Activated T-helper 17 cell treated with anti-CD3 and anti-CD28 coated beads, Interleukin-2, amount 50 U/mL, for 72 hours (primary cell): ENCODE measurements at regions not wholly inside any gene's neighbourhood (a gene's known extent, or its start where the extent isn't known, plus 50 kb on each side); places are given as distances from the start of the nearest gene placed in this dataset.

Experiments used
- ATAC-seq: fragments of 150-1000 bp; cut with Tn5 transposase; replicated peaks from 2 replicates; pipeline ENCODE4 v1.10.0; 2021; ENCODE audit warnings: mild to moderate bottlenecking, moderate library complexity
- H3K27ac Mint-ChIP-seq: one replicate; pipeline ENCODE4 v1.8.0; 2022; ENCODE audit warnings: mixed read lengths
- H3K27me3 Mint-ChIP-seq: one replicate; pipeline ENCODE4 v1.8.0; 2022; ENCODE audit warnings: mixed read lengths
- H3K36me3 Mint-ChIP-seq: one replicate; pipeline ENCODE4 v1.8.0; 2022; ENCODE audit warnings: low read depth, mild to moderate bottlenecking, mixed read lengths
- H3K4me1 Mint-ChIP-seq: one replicate; pipeline ENCODE4 v1.8.0; 2022; ENCODE audit warnings: mixed read lengths
- H3K4me3 Mint-ChIP-seq: one replicate; pipeline ENCODE4 v1.8.0; 2022; ENCODE audit warnings: mild to moderate bottlenecking, mixed read lengths
- H3K9me3 Mint-ChIP-seq: one replicate; pipeline ENCODE4 v1.8.0; 2022; ENCODE audit warnings: mixed read lengths

DNA sequence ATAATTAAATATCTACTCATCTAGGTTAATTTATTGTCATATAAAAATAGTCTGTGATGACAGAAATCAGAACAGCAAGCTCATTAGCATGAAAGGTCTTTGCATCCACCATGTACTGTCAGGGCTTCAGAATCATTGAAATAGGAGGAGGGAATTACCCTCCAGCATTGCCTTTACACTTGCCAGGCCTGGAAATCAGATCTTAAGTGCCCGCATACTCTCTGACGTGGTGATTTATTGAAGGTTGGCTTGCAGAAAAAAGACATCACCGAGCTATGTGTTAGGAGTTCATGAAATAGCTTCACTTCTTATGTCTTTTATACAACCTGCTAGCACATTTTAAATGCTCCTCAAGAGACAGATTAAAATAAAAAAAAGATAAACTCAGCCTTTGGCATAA is 661.7 kb upstream of the SLITRK1 start:
- Mint-ChIP-seq H3K4me1 (no peaks in the 10 kb centered on the region), H3K36me3 (no peaks in the 10 kb centered on the region), H3K4me3 (no peak overlapping the region), H3K27ac (no peak overlapping the region), H3K9me3 (peaks cover 3% of the 10 kb centered on the region), H3K27me3 (no peaks in the 10 kb centered on the region)
- no peak for ATAC-seq

DNA sequence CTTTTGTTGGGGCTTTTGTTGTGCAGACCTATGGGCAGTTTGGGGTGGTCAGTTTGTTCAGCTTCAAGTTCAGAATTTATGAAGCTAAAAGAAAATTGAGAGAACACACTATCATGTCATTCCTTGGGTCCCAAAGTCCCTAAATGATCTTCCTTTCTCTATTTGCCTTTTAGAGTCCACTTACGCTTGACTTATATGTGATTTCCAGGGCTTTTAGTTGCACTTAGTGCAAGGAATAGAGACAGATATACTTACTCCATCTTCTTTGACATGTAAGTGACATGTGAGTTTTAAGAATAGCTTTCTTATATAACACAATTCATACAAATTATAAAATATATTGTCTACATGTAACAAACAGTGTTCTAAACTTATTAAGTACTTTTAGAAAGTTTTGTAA is 660.1 kb upstream of the SLITRK1 start:
- Mint-ChIP-seq H3K27me3 (no peaks in the 10 kb centered on the region), H3K36me3 (no peaks in the 10 kb centered on the region), H3K4me3 (no peak overlapping the region), H3K9me3 (peaks cover 3% of the 10 kb centered on the region), H3K4me1 (no peaks in the 10 kb centered on the region), H3K27ac (no peak overlapping the region)
- no peak for ATAC-seq

DNA sequence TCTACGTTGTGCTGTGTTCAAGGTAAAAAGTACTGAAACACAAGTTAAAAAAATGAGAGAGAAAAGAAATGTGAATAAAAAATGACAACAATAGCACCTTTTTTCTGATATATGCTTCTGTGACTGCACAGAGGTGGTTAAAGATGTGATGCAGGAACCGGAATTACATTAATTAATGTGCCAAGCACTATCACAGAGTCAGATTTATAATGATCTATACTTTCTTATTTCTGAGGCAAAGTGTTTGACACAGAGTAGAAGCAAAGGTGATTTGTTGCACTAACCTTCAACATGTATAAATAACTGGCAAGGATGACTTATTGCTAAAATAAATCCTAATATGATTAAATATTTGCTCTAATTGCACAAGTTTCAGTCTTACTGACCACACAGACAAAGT is 654.6 kb upstream of the SLITRK1 start:
- H3K27me3 Mint-ChIP-seq, result no peaks in the 10 kb centered on the region
- no peaks in the 10 kb centered on the region for H3K4me1 Mint-ChIP-seq
- no peak for ATAC-seq
- no peak overlapping the region for H3K27ac Mint-ChIP-seq
- no peaks in the 10 kb centered on the region for H3K36me3 Mint-ChIP-seq
- H3K9me3 Mint-ChIP-seq, result no peaks in the 10 kb centered on the region
- no peak overlapping the region for H3K4me3 Mint-ChIP-seq

DNA sequence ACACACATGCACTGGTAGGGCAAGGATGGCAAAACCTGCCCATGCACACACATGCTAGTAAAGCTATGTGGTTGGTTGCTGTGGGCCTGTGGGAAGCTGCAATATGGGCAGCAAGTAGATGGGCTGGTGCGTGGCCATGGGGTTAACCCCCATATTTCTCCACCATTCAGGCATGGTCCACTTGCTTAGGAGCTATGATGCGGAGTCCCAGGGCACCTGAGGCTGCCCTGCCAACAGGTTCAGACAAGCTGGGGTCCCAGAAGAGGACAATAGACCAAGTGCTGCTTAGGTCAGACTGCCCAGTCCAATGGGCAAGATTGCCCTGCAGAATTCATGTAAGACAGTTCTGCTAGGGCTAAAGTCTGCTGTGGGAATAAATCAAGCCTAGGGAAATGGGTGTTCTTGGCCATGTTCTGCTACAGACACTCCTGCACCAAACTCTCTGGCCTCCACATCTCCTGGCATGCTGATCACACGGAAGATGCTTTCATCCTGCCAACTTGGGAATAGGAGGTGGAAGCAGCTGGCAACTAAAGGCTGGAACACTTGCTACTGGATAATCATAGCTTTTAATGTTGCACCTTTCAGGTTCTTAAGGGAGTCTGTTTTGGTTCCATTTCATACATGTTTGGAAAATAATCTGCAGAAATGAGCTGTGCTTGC is 646.3 kb upstream of the SLITRK1 start:
- no peak for ATAC-seq
- Mint-ChIP-seq H3K9me3 (no peaks in the 10 kb centered on the region), H3K4me3 (no peak overlapping the region), H3K36me3 (no peaks in the 10 kb centered on the region), H3K27me3 (no peaks in the 10 kb centered on the region), H3K4me1 (no peaks in the 10 kb centered on the region), H3K27ac (no peak overlapping the region)

DNA sequence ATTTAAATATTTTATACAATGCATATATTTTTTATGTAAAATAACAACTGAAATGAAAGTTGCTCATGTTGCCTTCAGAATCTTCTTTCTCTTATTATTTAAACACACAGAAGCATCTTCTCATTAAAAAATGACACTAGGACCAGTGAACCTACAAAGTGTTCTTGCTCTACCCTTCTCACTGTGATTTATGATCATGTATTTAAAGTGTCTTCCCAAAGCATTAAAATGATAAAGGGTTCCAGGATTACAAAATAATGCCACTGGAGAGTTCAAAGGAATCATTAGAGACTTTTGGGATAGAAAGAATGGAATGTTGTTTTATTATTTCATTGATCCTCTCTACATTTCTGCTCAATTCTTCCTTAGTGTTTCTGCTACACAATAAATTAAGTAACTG is 643.6 kb upstream of the SLITRK1 start:
- Mint-ChIP-seq H3K4me1 (no peaks in the 10 kb centered on the region), H3K27ac (no peak overlapping the region), H3K36me3 (no peaks in the 10 kb centered on the region), H3K9me3 (no peaks in the 10 kb centered on the region), H3K4me3 (no peak overlapping the region), H3K27me3 (no peaks in the 10 kb centered on the region)
- ATAC-seq, result no peak

DNA sequence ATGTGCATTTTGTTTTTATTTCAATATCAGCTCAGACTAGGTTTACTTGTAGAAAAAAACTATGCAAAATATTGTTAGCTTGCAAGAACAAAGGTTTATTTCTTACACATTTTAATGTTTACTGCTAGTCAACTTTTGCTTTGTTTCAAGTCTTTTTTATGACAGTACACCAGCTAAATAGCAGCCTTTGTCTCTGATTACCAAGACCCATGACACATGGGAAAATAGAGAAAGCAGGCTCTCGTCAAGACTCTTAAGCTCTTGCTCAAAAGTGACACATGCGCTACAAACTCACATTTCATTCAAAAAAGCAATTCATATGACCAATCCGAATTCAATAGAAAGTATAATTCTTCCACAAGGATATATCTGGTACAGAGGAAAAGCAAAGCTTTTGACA is 642.3 kb upstream of the SLITRK1 start:
- no peak for ATAC-seq

DNA sequence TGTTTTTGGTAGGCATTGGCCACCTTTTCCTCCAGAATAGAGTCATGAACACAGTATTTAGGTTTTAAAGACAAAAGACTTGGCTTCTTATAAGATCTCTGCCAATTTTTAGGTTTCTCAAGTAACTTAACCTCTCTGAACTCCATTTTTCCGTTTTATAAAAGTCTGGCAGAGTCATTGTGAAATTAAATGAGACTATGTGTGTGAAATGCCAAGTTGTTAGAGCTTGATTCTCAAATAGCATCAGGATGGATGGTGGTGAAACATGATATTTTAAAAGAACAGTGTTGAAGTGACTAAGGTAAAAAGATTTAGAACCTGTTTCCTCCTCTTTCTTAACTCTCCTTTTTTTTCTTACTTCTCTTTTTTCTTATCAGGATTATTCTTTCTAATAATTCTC is 617.7 kb upstream of the SLITRK1 start:
- ATAC-seq, result no peak
- no peaks in the 10 kb centered on the region for H3K9me3 Mint-ChIP-seq
- H3K27me3 Mint-ChIP-seq, result no peaks in the 10 kb centered on the region
- H3K4me3 Mint-ChIP-seq, result no peak overlapping the region
- no peak overlapping the region for H3K27ac Mint-ChIP-seq
- H3K36me3 Mint-ChIP-seq, result no peaks in the 10 kb centered on the region
- no peaks in the 10 kb centered on the region for H3K4me1 Mint-ChIP-seq

More for the DNA sequence above, 642.3 kb upstream of the SLITRK1 start:
- no peaks in the 10 kb centered on the region for H3K4me1 Mint-ChIP-seq
- no peaks in the 10 kb centered on the region for H3K27me3 Mint-ChIP-seq
- H3K9me3 Mint-ChIP-seq, result no peaks in the 10 kb centered on the region
- no peak overlapping the region for H3K4me3 Mint-ChIP-seq
- H3K27ac Mint-ChIP-seq, result no peak overlapping the region
- H3K36me3 Mint-ChIP-seq, result no peaks in the 10 kb centered on the region

DNA sequence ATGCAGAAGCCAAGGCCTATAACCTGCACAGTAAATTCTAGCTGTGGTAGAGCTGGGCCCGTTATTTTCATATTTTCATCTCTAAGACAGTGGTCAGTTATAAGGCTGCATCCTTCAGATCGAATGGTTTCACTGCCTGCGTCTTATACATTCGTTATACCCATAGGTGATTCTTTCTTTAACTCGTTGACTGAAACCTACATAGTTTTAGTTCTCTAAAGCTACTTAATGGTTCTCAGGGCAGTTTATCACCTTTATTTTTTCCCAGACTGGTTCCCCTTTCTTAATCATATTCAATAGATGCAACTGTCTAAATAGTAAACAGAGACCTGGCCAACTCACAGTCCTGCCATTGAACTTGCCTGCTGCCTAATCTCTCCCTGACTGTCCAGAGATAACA is 615.3 kb upstream of the SLITRK1 start:
- no peaks in the 10 kb centered on the region for H3K36me3 Mint-ChIP-seq
- H3K9me3 Mint-ChIP-seq, result no peaks in the 10 kb centered on the region
- no peak overlapping the region for H3K4me3 Mint-ChIP-seq
- ATAC-seq, result no peak
- no peaks in the 10 kb centered on the region for H3K27me3 Mint-ChIP-seq
- H3K27ac Mint-ChIP-seq, result no peak overlapping the region
- no peaks in the 10 kb centered on the region for H3K4me1 Mint-ChIP-seq

DNA sequence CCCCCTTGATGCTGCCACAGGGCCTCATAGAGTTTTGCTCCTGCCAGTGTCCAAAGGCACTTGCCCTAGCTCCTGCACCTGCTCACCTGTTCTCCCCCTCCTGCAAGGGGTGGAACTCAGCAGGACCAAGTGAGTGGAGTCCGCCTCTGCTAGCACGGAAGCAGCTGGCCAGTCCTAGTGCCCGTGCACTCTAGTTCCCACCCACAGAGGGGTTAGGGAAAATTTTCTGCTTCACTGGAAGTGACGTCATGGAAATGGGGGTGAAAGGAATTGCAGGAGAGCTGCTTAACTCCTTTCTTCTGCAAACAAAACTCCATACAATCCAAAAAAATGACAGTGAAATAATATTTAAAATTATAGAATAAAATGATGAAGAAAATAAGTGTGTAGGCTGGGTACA is 609.7 kb upstream of the SLITRK1 start:
- ATAC-seq, result no peak
- Mint-ChIP-seq H3K4me3 (no peak overlapping the region), H3K27ac (no peak overlapping the region), H3K9me3 (no peaks in the 10 kb centered on the region), H3K36me3 (no peaks in the 10 kb centered on the region), H3K4me1 (no peaks in the 10 kb centered on the region), H3K27me3 (no peaks in the 10 kb centered on the region)

DNA sequence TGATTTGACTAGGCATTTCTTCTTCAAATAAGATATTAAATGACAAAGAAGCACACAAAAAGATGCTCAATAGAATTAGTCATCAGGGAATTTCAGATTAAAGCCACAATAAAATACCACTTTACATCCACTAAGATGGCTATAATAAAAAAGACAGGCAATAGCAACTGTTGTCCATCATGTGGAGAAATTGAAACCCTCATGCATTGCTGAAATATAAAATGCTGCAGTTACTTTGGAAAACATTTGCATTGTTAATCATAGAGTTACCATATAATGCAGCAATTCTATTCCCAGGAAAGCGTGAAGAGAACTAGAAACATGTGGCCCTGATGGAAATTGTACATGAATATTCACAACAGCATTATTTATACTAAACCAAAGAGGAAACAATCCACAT is 605.5 kb upstream of the SLITRK1 start:
- Mint-ChIP-seq H3K27me3 (no peaks in the 10 kb centered on the region), H3K4me1 (no peaks in the 10 kb centered on the region), H3K36me3 (no peaks in the 10 kb centered on the region), H3K4me3 (no peak overlapping the region), H3K9me3 (no peaks in the 10 kb centered on the region), H3K27ac (no peak overlapping the region)
- ATAC-seq, result no peak

DNA sequence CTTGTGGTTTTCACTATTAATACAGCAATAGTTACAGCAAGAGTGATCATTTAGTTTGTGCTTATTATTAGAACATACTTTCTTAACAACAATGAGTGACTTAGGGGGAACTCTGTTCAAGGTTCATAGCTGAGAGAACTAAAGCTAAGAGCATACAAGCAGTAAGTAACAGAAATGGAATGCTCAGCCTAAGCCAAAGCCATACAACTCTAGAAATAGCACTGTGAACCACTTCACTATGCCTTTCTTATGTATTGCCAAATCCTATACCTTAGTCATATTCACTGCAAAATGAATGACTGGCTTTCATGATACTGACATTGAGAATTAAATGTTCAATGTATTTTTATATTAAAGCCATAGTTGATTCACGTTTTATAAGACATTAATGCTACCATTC is 599.7 kb upstream of the SLITRK1 start:
- no peak for ATAC-seq
- Mint-ChIP-seq H3K36me3 (no peaks in the 10 kb centered on the region), H3K27me3 (no peaks in the 10 kb centered on the region), H3K4me3 (no peak overlapping the region), H3K9me3 (no peaks in the 10 kb centered on the region), H3K27ac (no peak overlapping the region), H3K4me1 (no peaks in the 10 kb centered on the region)

DNA sequence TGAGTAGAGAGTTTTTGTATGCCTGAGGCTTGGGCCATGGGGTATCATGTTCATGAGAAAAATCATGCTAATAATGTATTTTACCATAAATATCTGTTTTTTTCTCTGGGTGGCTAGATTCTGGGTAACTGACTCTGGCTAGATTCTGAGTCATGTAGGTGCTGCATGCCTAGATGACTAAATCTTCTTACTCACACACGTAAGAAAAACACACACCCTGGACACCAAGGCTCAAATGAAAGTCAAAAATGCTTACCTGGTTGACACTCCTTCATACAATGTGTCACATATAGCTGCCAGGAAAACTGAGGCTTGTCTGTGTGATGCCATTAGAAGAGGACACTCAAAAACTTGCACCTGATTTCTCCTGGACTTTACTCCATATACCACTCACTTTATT is 597.4 kb upstream of the SLITRK1 start:
- Mint-ChIP-seq H3K27ac (no peak overlapping the region), H3K27me3 (no peaks in the 10 kb centered on the region), H3K4me1 (no peaks in the 10 kb centered on the region), H3K9me3 (no peaks in the 10 kb centered on the region), H3K36me3 (no peaks in the 10 kb centered on the region), H3K4me3 (no peak overlapping the region)
- ATAC-seq, result no peak

DNA sequence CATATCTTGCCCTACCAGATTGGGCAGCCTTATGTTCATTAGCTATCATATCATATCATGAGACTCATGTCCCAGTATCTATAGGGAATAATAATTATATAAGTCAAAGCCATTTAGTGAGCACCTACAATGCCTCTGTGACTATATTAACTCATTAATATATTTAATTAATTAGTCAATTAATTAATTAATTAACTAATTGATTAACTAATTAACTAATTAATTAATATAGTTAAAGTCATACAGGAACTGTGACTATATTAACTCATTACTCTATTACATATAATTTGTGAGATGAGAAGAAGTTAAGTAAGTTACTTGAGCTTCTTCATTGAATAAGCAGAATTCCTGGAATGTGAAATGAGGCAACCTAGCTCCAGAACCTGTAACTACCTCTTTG is 588.3 kb upstream of the SLITRK1 start:
- H3K27me3 Mint-ChIP-seq, result no peaks in the 10 kb centered on the region
- no peaks in the 10 kb centered on the region for H3K4me1 Mint-ChIP-seq
- no peaks in the 10 kb centered on the region for H3K9me3 Mint-ChIP-seq
- no peak overlapping the region for H3K4me3 Mint-ChIP-seq
- no peak for ATAC-seq
- H3K27ac Mint-ChIP-seq, result no peak overlapping the region
- no peaks in the 10 kb centered on the region for H3K36me3 Mint-ChIP-seq

DNA sequence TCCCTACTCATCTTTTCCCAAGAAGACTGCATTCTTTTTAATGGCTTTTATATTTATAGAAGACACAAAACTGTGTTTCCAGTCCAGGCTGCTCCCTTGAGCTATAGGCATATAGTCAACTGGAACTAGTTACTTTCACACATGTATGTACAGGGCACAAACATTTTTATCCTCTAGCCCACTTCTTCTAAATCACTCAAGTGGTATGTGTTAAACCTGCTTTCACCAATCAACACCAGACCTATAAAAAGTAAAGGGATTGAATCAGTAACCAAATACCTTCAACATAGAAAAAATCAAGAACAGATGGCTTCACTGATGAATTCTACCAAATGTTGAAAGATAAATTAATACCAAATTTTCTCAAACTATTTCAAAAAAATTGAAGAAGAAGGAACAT is 584.2 kb upstream of the SLITRK1 start:
- Mint-ChIP-seq H3K27ac (no peak overlapping the region), H3K4me1 (no peaks in the 10 kb centered on the region), H3K36me3 (no peaks in the 10 kb centered on the region), H3K9me3 (no peaks in the 10 kb centered on the region), H3K4me3 (no peak overlapping the region), H3K27me3 (no peaks in the 10 kb centered on the region)
- ATAC-seq, result no peak

DNA sequence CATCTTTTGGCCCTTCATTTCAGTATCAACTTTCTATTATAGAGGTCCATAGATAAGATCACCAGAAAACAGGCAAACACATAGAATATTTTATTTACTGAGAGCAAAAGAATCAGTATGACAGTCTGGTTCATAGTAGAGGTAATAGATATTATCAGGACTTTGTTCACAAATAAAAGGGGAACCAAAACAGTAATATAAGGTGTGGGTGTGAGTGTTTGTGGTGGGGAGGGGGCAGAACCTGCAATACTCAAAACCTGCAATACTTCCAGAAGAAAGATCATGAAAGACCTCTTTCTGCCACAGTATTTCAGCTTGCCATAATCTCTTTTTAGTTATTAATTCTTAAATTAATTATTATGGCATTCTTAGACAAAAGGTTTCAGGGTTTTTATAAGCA is 578.7 kb upstream of the SLITRK1 start:
- H3K4me1 Mint-ChIP-seq, result no peaks in the 10 kb centered on the region
- ATAC-seq, result no peak
- no peaks in the 10 kb centered on the region for H3K36me3 Mint-ChIP-seq
- H3K27me3 Mint-ChIP-seq, result no peaks in the 10 kb centered on the region
- no peak overlapping the region for H3K27ac Mint-ChIP-seq
- H3K9me3 Mint-ChIP-seq, result no peaks in the 10 kb centered on the region
- H3K4me3 Mint-ChIP-seq, result no peak overlapping the region
